Uterus (tissue), 3 donors: ENCODE measurements at regions not wholly inside any gene's neighbourhood (a gene's known extent, or its start where the extent isn't known, plus 50 kb on each side); places are given as distances from the start of the nearest gene placed in this dataset.

Experiments used
- DNase-seq, 2 donors: peaks; one replicate each; pipeline ENCODE4 v3.0.0-alpha.2; 2019 to 2020
- H3K27ac ChIP-seq, 2 donors: fragments of 200-600 bp; sonication (generic); 1 replicate in 1 of 2; 2 replicates in 1 of 2; pipeline ENCODE4 v1.5.1; 2016 to 2018
- H3K27me3 ChIP-seq, 2 donors: fragments of 200-600 bp; sonication (generic); one replicate each; pipeline ENCODE4 v1.5.1; 2018 to 2019; ENCODE audit warnings: control low read depth in 1 of 2
- H3K36me3 ChIP-seq, 2 donors: fragments of 200-600 bp; sonication (generic); one replicate each; pipeline ENCODE4 v1.5.1; 2019; ENCODE audit warnings: control low read depth in 1 of 2
- H3K4me1 ChIP-seq, 2 donors: fragments of 200-600 bp; sonication (generic); one replicate each; pipeline ENCODE4 v1.5.1; 2018 to 2019; ENCODE audit warnings: control low read depth in 1 of 2
- H3K4me3 ChIP-seq, 2 donors: fragments of 200-600 bp; sonication (generic); 1 replicate in 1 of 2; 2 replicates in 1 of 2; pipeline ENCODE4 v1.5.1; 2018 to 2019; ENCODE audit warnings: mild to moderate bottlenecking in 1 of 2
- H3K9me3 ChIP-seq, 2 donors: fragments of 200-600 bp; sonication (generic); one replicate each; pipeline ENCODE4 v1.5.1; 2019; ENCODE audit warnings: control low read depth in 1 of 2
- CTCF ChIP-seq, 4 experiments: fragments of 200-600 bp in 2 of 4; fragments of 450-650 bp in 2 of 4; sonication (generic) in 2 of 4; IDR thresholded peaks; one replicate each; pipeline ENCODE4 v1.5.1; 2016 to 2019; ENCODE audit warnings: antibody characterized with exemption in 4 of 4, mild to moderate bottlenecking in 2 of 4, moderate library complexity in 1 of 4
- POLR2A ChIP-seq, 2 donors: fragments of 450-650 bp; IDR thresholded peaks; one replicate each; pipeline ENCODE4 v1.6.1; 2016; ENCODE audit warnings: antibody characterized with exemption in 2 of 2, mild to moderate bottlenecking in 1 of 2, moderate library complexity in 1 of 2
- intact Hi-C: fragments of 100-400 bp; cut with DNase I; formaldehyde crosslinking; loops from one replicate; pipeline ENCODE4 v1.15.1; 2023; ENCODE audit warnings: low total_unique reads
- donor health status: DM: yes; HTN: yes; CAD: no.

GRCh38 chr2:195300631-195301030 is 356.4 kb upstream of the SLC39A10 start:
- no peaks in the 10 kb centered on the region for H3K27me3 ChIP-seq
- no peak overlapping the region for H3K27ac ChIP-seq
- no peaks in the 10 kb centered on the region for H3K9me3 ChIP-seq
- intact Hi-C loops: no loop called here
- TF ChIP-seq POLR2A (IDR thresholded peaks at IDR 0.05): no peak
- no peak for TF ChIP-seq CTCF (IDR thresholded peaks at IDR 0.05)
- H3K36me3 ChIP-seq: no peaks in the 10 kb centered on the region
- no peaks in the 10 kb centered on the region for H3K4me1 ChIP-seq
- DNase-seq: no peak
- no peak overlapping the region for H3K4me3 ChIP-seq

- Histone ChIP-seq H3K36me3 (no peaks in the 10 kb centered on the region), H3K27me3 (no peaks in the 10 kb centered on the region), H3K27ac (no peak overlapping the region), H3K4me1 (no peaks in the 10 kb centered on the region), H3K9me3 (no peaks in the 10 kb centered on the region), H3K4me3 (no peak overlapping the region)
- DNase-seq: no peak
- intact Hi-C loops: no loop called here
- TF ChIP-seq POLR2A (IDR thresholded peaks at IDR 0.05) (no peak), CTCF (IDR thresholded peaks at IDR 0.05) (no peak)
Measured at GRCh38 chr2:195299600-195299999, 357.4 kb upstream of the SLC39A10 start.

GRCh38 chr2:195296490-195296889 is 360.5 kb upstream of the SLC39A10 start:
- Histone ChIP-seq H3K9me3 (no peaks in the 10 kb centered on the region), H3K27ac (no peak overlapping the region), H3K4me3 (no peak overlapping the region), H3K36me3 (no peaks in the 10 kb centered on the region), H3K4me1 (no peaks in the 10 kb centered on the region), H3K27me3 (no peaks in the 10 kb centered on the region)
- intact Hi-C loops: no loop called here
- DNase-seq: no peak
- TF ChIP-seq CTCF (IDR thresholded peaks at IDR 0.05): no peak
- no peak for TF ChIP-seq POLR2A (IDR thresholded peaks at IDR 0.05)

GRCh38 chr2:195289081-195289480 is 367.9 kb upstream of the SLC39A10 start:
- Histone ChIP-seq H3K4me3 (no peak overlapping the region), H3K4me1 (no peaks in the 10 kb centered on the region), H3K9me3 (no peaks in the 10 kb centered on the region), H3K27me3 (no peaks in the 10 kb centered on the region), H3K27ac (no peak overlapping the region), H3K36me3 (no peaks in the 10 kb centered on the region)
- TF ChIP-seq CTCF (IDR thresholded peaks at IDR 0.05) (no peak), POLR2A (IDR thresholded peaks at IDR 0.05) (no peak)
- DNase-seq: no peak
- intact Hi-C loops: no loop called here

GRCh38 chr2:195279840-195280427 is 377.1 kb upstream of the SLC39A10 start:
- intact Hi-C loops: no loop called here
- DNase-seq: no peak

More at GRCh38 chr2:195279840-195280427, 377.1 kb upstream of the SLC39A10 start:
- no peaks in the 10 kb centered on the region for H3K4me1 ChIP-seq
- H3K27ac ChIP-seq: no peak overlapping the region
- TF ChIP-seq CTCF (IDR thresholded peaks at IDR 0.05): no peak
- TF ChIP-seq POLR2A (IDR thresholded peaks at IDR 0.05): no peak
- no peak overlapping the region for H3K4me3 ChIP-seq
- H3K9me3 ChIP-seq: no peaks in the 10 kb centered on the region
- H3K36me3 ChIP-seq: no peaks in the 10 kb centered on the region
- H3K27me3 ChIP-seq: no peaks in the 10 kb centered on the region
